WERI-Rb-1 (cell line): ENCODE measurements at regions not wholly inside any gene's neighbourhood (a gene's known extent, or its start where the extent isn't known, plus 50 kb on each side); places are given as distances from the start of the nearest gene placed in this dataset.

ENCODE experiments used
- DNase-seq: peaks from one replicate; pipeline ENCODE4 v3.0.0-alpha.2; 2020
- H3K27ac ChIP-seq: fragments of 250-450 bp; sonication (Bioruptor Pico); 2 replicates; pipeline ENCODE4 v1.5.1; 2020; ENCODE audit warnings: mild to moderate bottlenecking, moderate library complexity
- H3K27me3 ChIP-seq: fragments of 250-450 bp; sonication (Bioruptor Pico); 2 replicates; pipeline ENCODE4 v1.5.1; 2021; ENCODE audit warnings: mild to moderate bottlenecking, low read depth, moderate library complexity; ENCODE audit not compliant: insufficient read depth, severe bottlenecking
- H3K36me3 ChIP-seq: fragments of 250-450 bp; sonication (Bioruptor Pico); 2 replicates; pipeline ENCODE4 v1.5.1; 2020; ENCODE audit warnings: mild to moderate bottlenecking, moderate library complexity
- H3K4me3 ChIP-seq: 2 replicates; pipeline ENCODE4 v1.5.1; 2011; ENCODE audit warnings: low read depth, mild to moderate bottlenecking, control low read depth, low read length
- H3K9me3 ChIP-seq: fragments of 250-450 bp; sonication (Bioruptor Pico); 2 replicates; pipeline ENCODE4 v1.5.1; 2021; ENCODE audit warnings: mild to moderate bottlenecking, moderate library complexity; ENCODE audit not compliant: severe bottlenecking
- TF ChIP-seq, protein P1 (sequence below): IDR thresholded peaks from 2 replicates; pipeline ENCODE4 v1.5.1; 2011; ENCODE audit warnings: low read depth, mild to moderate bottlenecking, control low read depth, inconsistent platforms, low read length

DNA sequence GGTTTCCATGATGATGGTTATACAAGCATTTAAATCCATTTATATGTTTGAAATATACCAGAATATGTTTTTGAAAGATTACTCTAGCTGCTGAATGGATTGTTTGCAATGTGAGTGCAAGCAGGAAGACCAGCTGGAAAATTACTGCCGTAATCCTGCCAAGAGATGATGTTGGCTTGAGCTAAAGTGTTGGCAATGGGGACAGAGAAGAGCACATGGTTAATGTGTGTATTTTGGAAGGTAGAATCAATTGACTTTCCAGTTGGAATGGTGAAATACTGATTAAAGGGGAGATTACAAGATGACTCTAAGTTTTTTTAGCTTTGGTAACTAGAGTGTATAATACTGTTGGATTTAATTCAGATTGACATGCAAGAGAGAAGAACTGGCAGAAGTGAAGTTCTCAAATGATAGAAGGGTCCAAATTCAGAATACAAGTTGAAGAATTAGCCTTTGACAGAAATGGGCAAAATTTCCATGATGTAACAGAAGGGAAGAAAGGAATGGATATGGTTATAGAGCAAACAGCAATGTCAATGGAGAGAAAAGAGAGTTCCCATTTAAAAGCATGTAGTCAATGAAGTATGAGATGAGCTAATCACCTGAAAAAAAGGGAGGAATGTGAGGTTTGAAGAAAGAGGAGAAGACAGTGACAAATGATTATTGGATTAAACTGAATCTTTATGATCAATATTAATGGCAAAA lies 422.0 kb downstream of the CDC14C start:
- no peaks in the 10 kb centered on the region for H3K27me3 ChIP-seq
- TF ChIP-seq, protein P1, sequence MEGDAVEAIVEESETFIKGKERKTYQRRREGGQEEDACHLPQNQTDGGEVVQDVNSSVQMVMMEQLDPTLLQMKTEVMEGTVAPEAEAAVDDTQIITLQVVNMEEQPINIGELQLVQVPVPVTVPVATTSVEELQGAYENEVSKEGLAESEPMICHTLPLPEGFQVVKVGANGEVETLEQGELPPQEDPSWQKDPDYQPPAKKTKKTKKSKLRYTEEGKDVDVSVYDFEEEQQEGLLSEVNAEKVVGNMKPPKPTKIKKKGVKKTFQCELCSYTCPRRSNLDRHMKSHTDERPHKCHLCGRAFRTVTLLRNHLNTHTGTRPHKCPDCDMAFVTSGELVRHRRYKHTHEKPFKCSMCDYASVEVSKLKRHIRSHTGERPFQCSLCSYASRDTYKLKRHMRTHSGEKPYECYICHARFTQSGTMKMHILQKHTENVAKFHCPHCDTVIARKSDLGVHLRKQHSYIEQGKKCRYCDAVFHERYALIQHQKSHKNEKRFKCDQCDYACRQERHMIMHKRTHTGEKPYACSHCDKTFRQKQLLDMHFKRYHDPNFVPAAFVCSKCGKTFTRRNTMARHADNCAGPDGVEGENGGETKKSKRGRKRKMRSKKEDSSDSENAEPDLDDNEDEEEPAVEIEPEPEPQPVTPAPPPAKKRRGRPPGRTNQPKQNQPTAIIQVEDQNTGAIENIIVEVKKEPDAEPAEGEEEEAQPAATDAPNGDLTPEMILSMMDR, result no peak
- H3K36me3 ChIP-seq, result no peaks in the 10 kb centered on the region
- H3K9me3 ChIP-seq, result no peaks in the 10 kb centered on the region
- no peak overlapping the region for H3K4me3 ChIP-seq
- DNase-seq, result no peak
- no peak overlapping the region for H3K27ac ChIP-seq

DNA sequence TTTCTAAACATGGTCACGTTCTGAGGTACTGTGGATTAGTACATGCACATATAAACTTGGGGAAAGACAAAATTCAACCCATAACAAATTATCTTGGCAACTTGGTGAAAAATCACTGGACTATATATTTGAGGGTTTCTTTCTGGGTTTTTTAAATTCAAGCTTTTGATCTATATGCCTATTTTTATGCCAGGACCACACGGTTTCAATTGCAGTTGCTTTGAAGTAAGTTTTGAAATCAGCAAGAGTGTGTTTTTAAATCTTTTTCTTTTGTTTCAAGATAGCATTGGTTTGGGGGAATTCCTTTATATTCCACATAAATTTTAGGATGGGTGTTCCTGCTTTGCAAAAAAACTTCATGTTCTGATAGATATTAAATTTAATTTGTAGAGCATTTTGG lies 406.4 kb upstream of the VWC2 start:
- Histone ChIP-seq H3K27ac (no peak overlapping the region), H3K9me3 (no peaks in the 10 kb centered on the region), H3K36me3 (no peaks in the 10 kb centered on the region), H3K4me3 (no peak overlapping the region), H3K27me3 (no peaks in the 10 kb centered on the region)
- TF ChIP-seq, protein P1, result no peak
- DNase-seq, result no peak

DNA sequence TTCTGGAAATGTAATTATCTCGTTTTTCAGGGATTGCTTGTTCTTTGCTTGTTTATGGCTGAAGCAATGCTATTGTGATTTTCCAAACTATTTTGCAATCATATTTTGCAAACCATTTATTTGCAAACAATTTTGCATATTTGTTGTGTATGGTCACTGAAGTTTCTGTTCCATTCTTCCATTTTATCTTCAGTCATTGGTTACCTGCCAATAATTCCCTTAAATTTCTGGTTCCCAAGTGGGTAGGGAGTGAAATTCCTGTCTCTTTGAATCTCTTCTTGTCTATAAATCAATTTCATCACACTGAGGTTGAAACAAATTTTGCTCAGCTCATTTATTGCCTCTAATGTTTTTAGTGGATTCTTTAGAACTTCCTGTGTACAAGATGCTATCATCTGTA lies 401.7 kb upstream of the VWC2 start:
- Histone ChIP-seq H3K27me3 (no peaks in the 10 kb centered on the region), H3K4me3 (no peak overlapping the region), H3K36me3 (no peaks in the 10 kb centered on the region), H3K9me3 (no peaks in the 10 kb centered on the region), H3K27ac (no peak overlapping the region)
- no peak for DNase-seq
- TF ChIP-seq, protein P1, result no peak

DNA sequence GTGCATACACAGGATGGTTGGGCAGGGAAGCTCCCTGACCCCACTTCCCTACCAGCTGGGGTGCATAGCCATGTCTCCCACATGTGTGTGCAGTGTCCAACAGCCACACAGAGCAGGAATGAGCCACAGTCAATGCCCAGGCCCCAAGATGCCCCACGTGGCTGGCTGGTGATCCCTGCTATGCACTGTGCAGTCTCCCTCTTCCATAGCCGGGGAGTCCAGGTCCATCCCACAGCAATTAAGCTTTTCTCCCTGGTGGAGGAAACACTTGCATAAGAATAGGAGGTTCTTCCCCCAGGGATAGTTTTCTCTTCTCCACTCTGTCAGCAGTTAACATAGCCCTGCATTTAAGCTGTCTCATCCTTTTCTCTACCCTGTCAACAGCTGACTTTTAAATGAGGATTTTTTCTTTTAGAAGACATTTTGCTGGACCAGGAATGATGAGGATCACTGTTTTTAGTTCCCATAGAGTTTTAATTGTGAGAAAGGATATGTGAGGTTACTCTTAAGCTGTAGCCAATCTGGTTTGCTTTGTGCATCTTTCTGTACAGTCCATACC lies 396.5 kb upstream of the VWC2 start:
- TF ChIP-seq, protein P1, result no peak

DNA sequence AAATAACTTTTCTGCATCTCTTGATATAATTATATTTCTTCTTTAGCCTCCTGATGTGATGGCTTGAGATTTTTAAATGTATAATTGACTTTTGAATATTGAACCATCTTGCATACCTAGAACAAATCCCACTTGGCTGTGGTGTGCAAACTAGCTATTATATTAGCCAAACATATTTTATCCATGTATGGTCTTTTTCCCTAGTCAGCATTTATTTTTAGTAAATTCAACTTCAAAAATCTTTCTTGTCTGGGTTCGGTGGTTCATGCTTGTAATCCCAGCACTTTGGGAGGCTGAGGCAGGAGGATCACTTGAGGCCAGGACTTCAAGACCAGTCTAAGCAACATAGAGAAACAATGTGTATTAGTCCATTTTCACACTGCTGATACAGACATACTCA lies 386.6 kb upstream of the VWC2 start:
- no peaks in the 10 kb centered on the region for H3K36me3 ChIP-seq
- DNase-seq, result no peak
- no peak overlapping the region for H3K27ac ChIP-seq
- TF ChIP-seq, protein P1, result no peak
- no peak overlapping the region for H3K4me3 ChIP-seq
- H3K9me3 ChIP-seq, result no peaks in the 10 kb centered on the region
- H3K27me3 ChIP-seq, result no peaks in the 10 kb centered on the region

More for the DNA sequence above, 396.5 kb upstream of the VWC2 start:
- no peaks in the 10 kb centered on the region for H3K9me3 ChIP-seq
- H3K27ac ChIP-seq, result no peak overlapping the region
- H3K4me3 ChIP-seq, result no peak overlapping the region
- no peak for DNase-seq
- H3K36me3 ChIP-seq, result no peaks in the 10 kb centered on the region
- H3K27me3 ChIP-seq, result no peaks in the 10 kb centered on the region
